ENCODE measurements at regions not wholly inside any gene's neighbourhood (a gene's known extent, or its start where the extent isn't known, plus 50 kb on each side); places are given as distances from the start of the nearest gene placed in this dataset.
A peak's percentile ranks its signal among the peaks of the same experiment; 100 is the strongest.

GRCh38 chr14:100381395-100382105 lies 58.4 kb downstream of the SLC25A47 start:
- no peak for DNase-seq

- no peak for DNase-seq
Measured at GRCh38 chr14:100382106-100382455, 58.9 kb downstream of the SLC25A47 start.

- peak; percentile 53 for DNase-seq
Measured at GRCh38 chr14:100383727-100384158, 60.6 kb downstream of the SLC25A47 start.

DNA sequence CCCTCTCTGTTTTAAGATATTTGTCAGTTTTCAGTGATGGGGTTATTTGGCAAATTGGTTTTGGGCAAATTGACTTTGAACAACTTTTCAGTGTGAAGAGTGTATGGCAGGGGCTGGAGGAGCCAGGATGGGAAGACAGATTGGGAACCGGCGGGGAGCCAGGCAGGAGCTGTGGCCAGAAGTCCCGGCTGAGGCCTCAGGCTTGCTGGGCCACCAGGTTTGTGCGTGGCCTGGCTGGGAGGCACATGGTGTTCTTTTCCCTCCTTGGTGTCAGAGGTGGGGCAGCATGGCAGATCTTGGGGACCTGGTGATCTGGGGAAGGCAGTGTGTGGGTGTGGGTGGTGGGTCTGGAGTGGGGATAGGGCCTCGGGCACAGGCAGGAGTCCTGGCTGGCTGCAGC lies 61.1 kb downstream of the SLC25A47 start:
- no peak for DNase-seq

GRCh38 chr14:100384819-100385813 lies 62.0 kb downstream of the SLC25A47 start:
- DNase-seq, result no peak

GRCh38 chr14:100386121-100386520 lies 63.0 kb downstream of the SLC25A47 start:
- DNase-seq, result no peak

- DNase-seq, result no peak
Measured at GRCh38 chr14:100386846-100387245, 63.7 kb downstream of the SLC25A47 start.

- no peak for DNase-seq
Measured at GRCh38 chr14:100387450-100387849, 64.3 kb downstream of the SLC25A47 start.

GRCh38 chr14:100388103-100389054 lies 65.2 kb downstream of the SLC25A47 start:
- no peak for DNase-seq

- no peak for DNase-seq
Measured at GRCh38 chr14:100389497-100390104, 66.5 kb downstream of the SLC25A47 start.

DNA sequence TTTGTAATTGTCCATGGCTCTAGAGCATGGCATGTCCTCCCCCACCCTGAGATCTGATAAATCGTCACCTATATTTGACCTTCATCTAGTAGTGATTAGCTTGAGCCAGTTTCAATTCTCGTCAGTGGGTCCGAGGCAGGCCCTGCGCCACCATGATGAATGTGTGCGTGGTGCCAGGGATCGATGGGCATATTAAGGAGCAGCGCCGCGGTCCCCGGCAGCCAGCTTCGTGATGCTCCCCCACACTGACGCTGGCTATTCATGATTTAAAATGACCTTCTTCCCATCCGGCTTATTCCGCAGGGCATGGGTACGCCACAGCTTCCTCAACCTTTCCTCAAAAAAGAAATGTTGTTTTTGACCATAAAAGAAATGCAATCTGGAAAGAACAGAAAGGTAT lies 68.0 kb downstream of the SLC25A47 start:
- DNase-seq, result no peak

DNA sequence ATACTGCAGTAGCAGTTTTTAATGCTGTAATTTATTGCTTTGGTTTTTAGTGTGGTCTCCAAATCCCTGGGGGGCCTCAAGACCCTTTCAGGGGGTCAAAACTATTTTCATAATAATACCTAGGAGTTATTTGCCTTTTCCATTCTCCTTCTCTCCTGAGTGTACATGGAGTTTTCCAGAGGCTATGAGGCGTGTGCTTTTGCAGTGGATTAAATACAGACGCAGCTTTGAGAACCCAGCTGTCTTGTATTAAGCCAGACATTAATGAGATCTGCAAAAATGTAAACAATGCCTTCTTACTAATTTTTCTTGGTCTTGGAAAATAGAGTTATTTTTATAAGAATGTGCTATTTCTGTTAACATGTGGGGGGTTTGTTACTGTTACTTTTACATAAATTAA lies 68.6 kb downstream of the SLC25A47 start:
- no peak for DNase-seq

- no peak for DNase-seq
Measured at GRCh38 chr14:100392356-100392755, 69.2 kb downstream of the SLC25A47 start.

DNA sequence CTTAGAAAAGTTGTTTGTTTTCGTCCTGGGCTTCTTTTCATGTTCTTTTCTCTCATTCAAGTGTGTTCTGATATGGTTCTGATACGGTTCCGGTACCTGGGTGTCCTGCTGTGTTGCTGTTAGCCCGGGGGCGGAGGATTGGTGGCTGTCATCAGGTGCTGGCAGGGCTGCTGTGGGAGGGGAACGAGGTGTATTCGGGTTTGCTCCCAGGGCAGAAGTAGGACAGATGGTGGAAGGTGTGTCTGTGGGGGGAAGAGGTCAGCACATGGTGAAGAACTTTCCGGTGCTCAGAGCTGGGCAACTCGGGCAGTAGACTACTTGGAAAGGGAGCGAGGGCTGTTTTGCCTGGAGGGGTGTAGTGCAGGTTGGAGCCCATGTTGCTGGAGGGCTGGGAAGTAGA lies 70.2 kb downstream of the SLC25A47 start:
- DNase-seq, result no peak

DNA sequence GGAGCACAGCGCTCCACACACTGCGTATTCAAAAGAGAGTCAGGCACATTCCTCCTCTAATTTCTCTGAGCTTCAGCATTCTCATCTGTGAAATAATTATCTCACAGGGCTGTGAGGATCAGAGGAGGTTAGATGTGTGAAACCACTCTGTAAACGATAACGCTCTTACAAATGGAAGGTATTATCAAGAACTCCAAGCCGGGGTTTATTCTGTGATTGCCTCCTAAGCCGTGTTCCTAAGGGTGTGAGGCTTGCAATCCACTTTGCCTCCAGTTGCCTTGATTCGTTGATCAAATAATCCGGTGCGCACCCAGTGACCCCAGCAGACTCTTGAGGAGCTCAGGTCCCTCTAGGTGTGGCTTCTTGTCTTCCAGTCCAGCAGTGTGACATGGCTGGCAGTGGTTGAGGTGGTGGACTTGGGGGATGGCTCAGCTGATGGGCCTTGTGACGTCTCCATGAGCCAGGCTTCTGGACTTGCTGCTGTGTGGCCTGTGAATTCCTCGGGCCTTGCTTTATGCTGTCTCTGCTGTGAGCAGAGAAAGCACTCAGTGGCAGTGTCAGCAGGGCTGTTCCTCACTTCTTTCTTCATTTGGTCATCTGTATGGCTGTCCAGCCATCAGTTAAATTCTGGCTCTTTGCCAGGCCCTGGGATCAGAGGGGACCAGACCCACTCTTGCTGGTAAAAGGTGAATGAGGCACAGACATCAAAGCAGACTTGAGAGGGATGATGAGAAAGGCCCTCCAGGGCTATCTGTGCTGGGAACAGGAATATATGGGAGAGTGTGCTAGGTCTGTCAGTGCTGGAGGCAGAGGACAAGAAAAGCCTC lies 71.0 kb downstream of the SLC25A47 start:
- no peak for DNase-seq

GRCh38 chr14:100394886-100395672 lies 71.9 kb downstream of the SLC25A47 start:
- DNase-seq, result no peak

GRCh38 chr14:100396266-100396795 lies 73.2 kb downstream of the SLC25A47 start:
- DNase-seq, result no peak

DNA sequence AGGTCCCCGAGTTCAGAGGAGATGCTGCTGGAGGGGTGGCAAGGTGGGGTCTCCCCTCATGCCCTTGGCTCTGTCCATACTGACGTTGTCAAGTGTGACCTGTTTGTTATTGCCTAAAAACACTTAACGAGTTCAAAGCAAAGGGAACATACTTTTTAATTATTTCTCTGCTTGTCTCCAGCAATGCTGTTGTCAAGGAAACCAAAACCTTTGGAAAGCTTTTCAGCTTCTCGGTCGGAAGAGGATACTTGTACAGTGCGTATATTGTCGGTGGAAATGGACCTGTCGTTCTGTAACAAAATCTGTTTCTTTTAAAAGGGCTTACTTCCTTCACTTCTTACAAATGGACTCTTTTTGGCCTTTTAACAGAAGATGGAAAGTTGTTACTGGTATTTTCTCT lies 73.9 kb downstream of the SLC25A47 start:
- no peak for DNase-seq

DNA sequence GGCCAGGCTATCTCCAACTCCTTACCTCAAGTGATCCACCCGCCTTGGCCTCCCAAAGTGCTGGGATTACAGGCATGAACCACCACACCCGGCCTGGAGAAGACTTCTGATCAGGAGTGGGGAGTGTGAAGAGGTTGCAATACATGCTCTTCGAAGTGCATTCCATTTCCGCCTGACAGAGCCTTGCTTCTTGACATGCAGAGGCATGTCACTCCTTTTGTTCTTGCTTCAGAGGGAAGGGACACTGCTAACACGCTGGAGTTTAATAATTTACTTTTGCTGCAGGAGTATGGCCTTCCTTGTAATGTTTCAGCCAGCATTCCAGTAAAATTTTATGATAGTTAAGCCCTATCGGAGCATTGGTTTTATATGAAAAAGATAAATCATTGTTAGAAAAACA lies 74.9 kb downstream of the SLC25A47 start:
- DNase-seq, result no peak
